Endothelial cell of umbilical vein (primary cell): ENCODE measurements at regions not wholly inside any gene's neighbourhood (a gene's known extent, or its start where the extent isn't known, plus 50 kb on each side); places are given as distances from the start of the nearest gene placed in this dataset.
A peak's percentile ranks its signal among the peaks of the same experiment; 100 is the strongest.

Experiments
- BruUV-seq: library from RNA; stranded (reverse); fragments of 400-500 nt; replicated peaks from 2 replicates; lab custom pipeline; 2021; lab: Mats Ljungman, UMichigan
- CTCF ChIA-PET: fragments of 300-600, 350-600 bp; sonication (Branson Sonifier 250); formaldehyde crosslinking; loops from one replicate; lab custom pipeline; 2021; ENCODE audit warnings: antibody characterized with exemption, inconsistent platforms; lab: Charles Lee
- POLR2A ChIA-PET: fragments of 300-600, 350-600 bp; sonication (Branson Sonifier 250); formaldehyde crosslinking; loops from one replicate; lab custom pipeline; 2021; ENCODE audit warnings: antibody characterized with exemption, inconsistent platforms; lab: Charles Lee
- DNase-seq: peaks from one replicate; pipeline ENCODE4 v3.0.0-alpha.2; 2011; ENCODE audit warnings: low read depth, low spot score
- FAIRE-seq: peaks from 2 replicates; lab custom pipeline; 2011; peaks lifted over from hg19 to GRCh38; lab: Jason Lieb, UNC
- H2AFZ ChIP-seq: 2 replicates; pipeline ENCODE4 v1.6.0; 2012; ENCODE audit warnings: low read depth, low read length, control low read depth, inconsistent platforms
- H3K27ac ChIP-seq: 2 replicates; pipeline ENCODE4 v1.5.1; 2011; ENCODE audit warnings: low read depth, mild to moderate bottlenecking, control low read depth, low read length, moderate library complexity; ENCODE audit not compliant: insufficient read depth
- H3K27me3 ChIP-seq, 2 experiments: 2 replicates each; pipeline versions ENCODE4 v1.6.0 to v1.6.1; 2011; ENCODE audit warnings: low read length in 2 of 2, mixed read lengths in 1 of 2; ENCODE audit not compliant: control insufficient read depth in 2 of 2, insufficient read depth in 2 of 2
- H3K36me3 ChIP-seq, 2 experiments: 2 replicates in 1 of 2; 3 replicates in 1 of 2; pipeline ENCODE4 v1.5.1; 2011; ENCODE audit warnings: low read length in 2 of 2, mild to moderate bottlenecking in 1 of 2, moderate library complexity in 1 of 2; ENCODE audit not compliant: control insufficient read depth in 2 of 2, insufficient read depth in 2 of 2; ENCODE audit errors: extremely low read depth in 1 of 2
- H3K4me1 ChIP-seq: 3 replicates; pipeline ENCODE4 v1.5.1; 2011; ENCODE audit warnings: mild to moderate bottlenecking, low read length; ENCODE audit not compliant: control insufficient read depth, insufficient read depth; ENCODE audit errors: extremely low read depth
- H3K4me2 ChIP-seq: 2 replicates; pipeline ENCODE4 v1.6.1; 2011; ENCODE audit warnings: low read length, control low read depth, mixed read lengths; ENCODE audit not compliant: insufficient read depth
- H3K4me3 ChIP-seq, 3 experiments: fragments of 200-600 bp in 1 of 3; sonication (generic), shearing (Covaris generic) in 1 of 3; replicated peaks in 1 of 3; 2 replicates each; pipeline ENCODE4 v1.5.1; 2011 to 2016; ENCODE audit warnings: control low read depth in 3 of 3, low read length in 3 of 3, mild to moderate bottlenecking in 2 of 3, inconsistent platforms in 1 of 3, low read depth in 1 of 3, moderate library complexity in 1 of 3; ENCODE audit not compliant: insufficient read depth in 1 of 3
- H3K79me2 ChIP-seq: 2 replicates; pipeline ENCODE4 v1.6.0; 2012; ENCODE audit warnings: low read length, inconsistent platforms; ENCODE audit not compliant: control insufficient read depth, insufficient read depth
- H3K9ac ChIP-seq: replicated peaks from 2 replicates; pipeline ENCODE3; 2011; ENCODE audit warnings: low read length, control low read depth; ENCODE audit not compliant: insufficient read depth; ENCODE audit errors: extremely low read depth
- H3K9me1 ChIP-seq: replicated peaks from 3 replicates; pipeline ENCODE4 v1.6.0; 2011; ENCODE audit warnings: mild to moderate bottlenecking, low read length; ENCODE audit not compliant: control insufficient read depth, insufficient read depth; ENCODE audit errors: extremely low read depth
- H3K9me3 ChIP-seq: replicated peaks from 2 replicates; pipeline ENCODE4 v1.5.1; 2012; ENCODE audit warnings: low read length, inconsistent platforms; ENCODE audit not compliant: control insufficient read depth, insufficient read depth
- H4K20me1 ChIP-seq: replicated peaks from 2 replicates; pipeline ENCODE3; 2011; ENCODE audit warnings: mild to moderate bottlenecking, low read length; ENCODE audit not compliant: control insufficient read depth, insufficient read depth; ENCODE audit errors: extremely low read depth
- EZH2 ChIP-seq: IDR thresholded peaks from 2 replicates; pipeline ENCODE4 v1.6.1; 2012; ENCODE audit warnings: borderline replicate concordance, low read depth, mild to moderate bottlenecking, moderate library complexity, low read length, inconsistent platforms; ENCODE audit not compliant: severe bottlenecking
- FOS ChIP-seq: IDR thresholded peaks from 2 replicates; pipeline ENCODE4 v1.6.1; 2011; ENCODE audit warnings: mild to moderate bottlenecking, low read length, moderate library complexity, borderline replicate concordance; ENCODE audit not compliant: insufficient read depth
- GATA2 ChIP-seq: IDR thresholded peaks from 2 replicates; pipeline ENCODE4 v1.7.0; 2011; ENCODE audit warnings: low read depth, mild to moderate bottlenecking, moderate library complexity, mixed read lengths, low read length; ENCODE audit not compliant: insufficient read length, insufficient read depth
- JUN ChIP-seq: IDR thresholded peaks from 2 replicates; pipeline ENCODE4 v1.6.1; 2011; ENCODE audit warnings: borderline replicate concordance, low read depth; ENCODE audit not compliant: insufficient read length, insufficient read depth
- MYC ChIP-seq: IDR thresholded peaks from one replicate; pipeline ENCODE4 v1.6.1; 2011; ENCODE audit warnings: mild to moderate bottlenecking, low read depth, low read length
- POLR2A ChIP-seq: IDR thresholded peaks from 2 replicates; pipeline ENCODE4 v1.6.1; 2012; ENCODE audit warnings: low read depth, mild to moderate bottlenecking, control low read depth, low read length
- POLR2AphosphoS5 ChIP-seq: IDR thresholded peaks from 2 replicates; pipeline ENCODE4 v1.6.1; 2012; ENCODE audit warnings: low read depth, mild to moderate bottlenecking, control low read depth, low read length, moderate library complexity; ENCODE audit not compliant: insufficient read depth
- dilution Hi-C: fragments of 300-500 bp; cut with MboI; formaldehyde crosslinking; loops from one replicate; pipeline ENCODE4 v1.15.0; 2019; ENCODE audit warnings: low sequenced_read_pairs; ENCODE audit not compliant: extremely low pct_ligation_motif_present
- intact Hi-C: fragments of 100-400 bp; cut with micrococcal nuclease; formaldehyde crosslinking; loops from one replicate; pipeline ENCODE4 v1.10.0; 2022
- TF ChIP-seq, protein P1 (sequence below), 2 donors: IDR thresholded peaks; 1 replicate in 1 of 2; 2 replicates in 1 of 2; pipeline ENCODE4 v1.5.1; 2011; ENCODE audit warnings: low read length in 2 of 2, mild to moderate bottlenecking in 2 of 2, moderate library complexity in 2 of 2, control low read depth in 1 of 2, inconsistent platforms in 1 of 2, low read depth in 1 of 2; ENCODE audit not compliant: insufficient read depth in 1 of 2; ENCODE audit errors: extremely low read depth in 1 of 2
- TF ChIP-seq, protein P2 (sequence below): IDR thresholded peaks from 2 replicates; pipeline ENCODE4 v1.6.1; 2011; ENCODE audit not compliant: insufficient read depth, insufficient read length

DNA sequence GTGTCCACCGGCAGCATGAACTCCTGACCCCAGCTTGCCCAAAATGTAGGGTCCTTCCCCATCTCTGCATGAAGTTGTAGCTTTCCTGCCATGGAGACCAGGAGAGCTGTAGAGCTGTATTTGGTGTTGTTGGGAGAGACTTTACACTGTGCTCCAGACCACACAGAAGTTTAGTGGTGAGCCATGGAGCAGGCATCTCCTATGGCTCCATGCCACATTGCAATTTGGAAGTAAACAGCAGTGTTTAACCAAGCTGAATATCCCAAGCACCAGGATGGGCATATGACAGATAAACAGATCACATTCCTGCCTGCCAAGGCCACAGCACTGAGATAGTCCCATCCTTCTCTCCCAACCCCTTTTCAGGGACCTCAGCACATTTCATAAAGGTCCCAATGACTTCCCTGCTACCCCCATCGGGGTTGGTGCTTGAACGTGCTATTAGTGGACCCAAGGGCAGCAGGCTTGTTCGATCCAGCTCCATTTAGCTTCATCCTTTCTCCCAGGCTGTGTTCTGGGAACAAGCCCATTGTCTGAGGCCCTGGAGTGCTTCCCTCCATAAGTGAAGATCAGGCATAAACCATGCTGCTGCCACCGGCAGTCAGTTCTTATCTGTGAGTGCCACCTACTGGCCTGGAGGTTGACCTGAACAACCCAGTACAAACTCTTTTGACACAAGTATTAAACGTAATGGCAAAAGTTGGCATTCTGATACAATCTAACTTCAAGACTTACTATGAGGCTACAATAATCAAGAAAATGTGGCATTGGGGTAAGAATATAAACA is 172.3 kb upstream of the ATXN7L3B start:
- Histone ChIP-seq H3K4me2 (no peak overlapping the region), H4K20me1 (no peaks in the 10 kb centered on the region), H3K27me3 (no peaks in the 10 kb centered on the region), H3K4me1 (no peaks in the 10 kb centered on the region), H3K9ac (no peak overlapping the region), H3K27ac (no peak overlapping the region), H2AFZ (no peak overlapping the region), H3K9me1 (no peaks in the 10 kb centered on the region), H3K9me3 (no peaks in the 10 kb centered on the region), H3K36me3 (no peaks in the 10 kb centered on the region), H3K79me2 (no peaks in the 10 kb centered on the region), H3K4me3 (no peak overlapping the region)
- FAIRE-seq (peak; percentile 72), DNase-seq (peak; percentile 57)
- TF ChIP-seq, protein P1, sequence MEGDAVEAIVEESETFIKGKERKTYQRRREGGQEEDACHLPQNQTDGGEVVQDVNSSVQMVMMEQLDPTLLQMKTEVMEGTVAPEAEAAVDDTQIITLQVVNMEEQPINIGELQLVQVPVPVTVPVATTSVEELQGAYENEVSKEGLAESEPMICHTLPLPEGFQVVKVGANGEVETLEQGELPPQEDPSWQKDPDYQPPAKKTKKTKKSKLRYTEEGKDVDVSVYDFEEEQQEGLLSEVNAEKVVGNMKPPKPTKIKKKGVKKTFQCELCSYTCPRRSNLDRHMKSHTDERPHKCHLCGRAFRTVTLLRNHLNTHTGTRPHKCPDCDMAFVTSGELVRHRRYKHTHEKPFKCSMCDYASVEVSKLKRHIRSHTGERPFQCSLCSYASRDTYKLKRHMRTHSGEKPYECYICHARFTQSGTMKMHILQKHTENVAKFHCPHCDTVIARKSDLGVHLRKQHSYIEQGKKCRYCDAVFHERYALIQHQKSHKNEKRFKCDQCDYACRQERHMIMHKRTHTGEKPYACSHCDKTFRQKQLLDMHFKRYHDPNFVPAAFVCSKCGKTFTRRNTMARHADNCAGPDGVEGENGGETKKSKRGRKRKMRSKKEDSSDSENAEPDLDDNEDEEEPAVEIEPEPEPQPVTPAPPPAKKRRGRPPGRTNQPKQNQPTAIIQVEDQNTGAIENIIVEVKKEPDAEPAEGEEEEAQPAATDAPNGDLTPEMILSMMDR (IDR thresholded peaks at IDR 0.05; ENCODE audit: extremely low read depth in 1 of 2, insufficient read depth in 1 of 2, low read depth in 1 of 2, low read length in 2 of 2), result peak; percentile 40 to 52
- TF ChIP-seq, protein P2, sequence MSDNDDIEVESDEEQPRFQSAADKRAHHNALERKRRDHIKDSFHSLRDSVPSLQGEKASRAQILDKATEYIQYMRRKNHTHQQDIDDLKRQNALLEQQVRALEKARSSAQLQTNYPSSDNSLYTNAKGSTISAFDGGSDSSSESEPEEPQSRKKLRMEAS, result no peak
- ChIA-PET POLR2A (no interaction called here), CTCF (interaction anchor here (2.2 kb wide), 1 partner anchor 343 kb away, joined by 6 read pairs; no protein-coding TSS in a partner anchor)
- dilution Hi-C loops (no loop called here), intact Hi-C loops (loop anchor here (2.0 kb wide), 1 partner anchor 255 kb away; no protein-coding TSS in a partner anchor)
- BruUV-seq, result no TSS peak

DNA sequence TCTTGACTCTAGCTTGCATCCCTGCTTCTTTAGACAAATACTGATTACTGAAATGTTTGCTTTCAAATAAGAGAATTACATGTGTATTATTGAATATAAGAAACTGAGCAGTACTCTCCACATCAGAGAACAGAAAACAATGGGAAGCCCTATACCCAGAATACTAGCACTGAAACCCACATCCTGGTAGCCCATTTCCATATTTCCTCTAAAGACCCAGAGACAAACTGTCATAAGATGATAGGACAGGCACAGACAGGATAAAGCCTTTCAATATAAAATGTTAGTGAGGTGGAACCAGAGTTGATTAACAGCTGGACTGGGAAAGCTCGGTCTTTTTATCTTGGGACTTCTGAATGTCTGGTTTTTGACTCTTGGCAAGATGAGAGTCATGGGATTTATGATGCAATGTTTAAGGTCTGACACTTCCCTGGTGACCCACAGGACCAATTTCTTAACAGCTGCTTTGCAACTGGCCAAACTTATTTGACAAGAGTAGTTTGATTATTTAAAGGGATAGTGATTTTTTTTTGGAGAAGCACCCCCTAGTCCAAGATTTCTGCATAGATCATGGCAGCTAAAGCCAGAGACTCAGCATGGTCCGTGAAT is 166.9 kb upstream of the ATXN7L3B start:
- no peak for FAIRE-seq
- dilution Hi-C loops, result no loop called here

More for the DNA sequence above, 166.9 kb upstream of the ATXN7L3B start:
- no peak for DNase-seq
- Histone ChIP-seq H3K79me2 (no peaks in the 10 kb centered on the region), H3K27me3 (no peaks in the 10 kb centered on the region), H3K36me3 (no peaks in the 10 kb centered on the region), H3K9ac (no peak overlapping the region), H4K20me1 (no peaks in the 10 kb centered on the region), H3K9me1 (no peaks in the 10 kb centered on the region), H3K9me3 (no peaks in the 10 kb centered on the region), H3K4me3 (no peak overlapping the region), H3K4me2 (no peak overlapping the region), H2AFZ (no peak overlapping the region), H3K27ac (no peak overlapping the region), H3K4me1 (no peaks in the 10 kb centered on the region)
- intact Hi-C loops, result no loop called here
- no TSS peak for BruUV-seq
- TF ChIP-seq, protein P1 (IDR thresholded peaks at IDR 0.05; ENCODE audit: extremely low read depth in 1 of 2, insufficient read depth in 1 of 2, low read depth in 1 of 2, low read length in 2 of 2), result no peak
- TF ChIP-seq EZH2, result no peak
- TF ChIP-seq POLR2AphosphoS5, result no peak
- no peak for TF ChIP-seq GATA2
- TF ChIP-seq POLR2A, result no peak
- no peak for TF ChIP-seq FOS
- no peak for TF ChIP-seq MYC
- no peak for TF ChIP-seq JUN
- TF ChIP-seq, protein P2, result no peak
- ChIA-PET POLR2A (no interaction called here), CTCF (no interaction called here)
